Mesenchymal stem cell (in vitro differentiated cells and primary cell): ENCODE measurements at regions not wholly inside any gene's neighbourhood (a gene's known extent, or its start where the extent isn't known, plus 50 kb on each side); places are given as distances from the start of the nearest gene placed in this dataset.

ENCODE experiments used
- DNase-seq: peaks from one replicate; pipeline ENCODE4 v3.0.0-alpha.2; 2013
- H2AFZ ChIP-seq: one replicate; pipeline ENCODE4 v1.6.1; 2013; ENCODE audit warnings: low read depth, mild to moderate bottlenecking, control low read depth, inconsistent platforms, low read length, moderate library complexity
- H2AK5ac ChIP-seq: 2 replicates; pipeline ENCODE4 v1.6.1; 2013; ENCODE audit warnings: low read length, moderate library complexity, mild to moderate bottlenecking, inconsistent platforms; ENCODE audit not compliant: severe bottlenecking
- H2BK120ac ChIP-seq: one replicate; pipeline ENCODE4 v1.6.1; 2013; ENCODE audit warnings: low read depth, mild to moderate bottlenecking, inconsistent platforms, low read length, moderate library complexity
- H2BK12ac ChIP-seq, 2 experiments: one replicate each; pipeline ENCODE4 v1.6.1; 2013; ENCODE audit warnings: inconsistent platforms in 2 of 2, low read length in 2 of 2, mild to moderate bottlenecking in 2 of 2, moderate library complexity in 2 of 2, control low read depth in 1 of 2
- H2BK15ac ChIP-seq: one replicate; pipeline ENCODE4 v1.6.1; 2013; ENCODE audit warnings: mild to moderate bottlenecking, low read depth, inconsistent platforms; ENCODE audit not compliant: poor library complexity, severe bottlenecking
- H2BK5ac ChIP-seq: 2 replicates; pipeline ENCODE4 v1.6.1; 2013; ENCODE audit warnings: low read depth, mild to moderate bottlenecking, low read length, control low read depth, inconsistent platforms; ENCODE audit not compliant: poor library complexity, severe bottlenecking
- H3K14ac ChIP-seq, 2 experiments: one replicate each; pipeline ENCODE4 v1.6.1; 2013; ENCODE audit warnings: inconsistent platforms in 2 of 2, low read length in 2 of 2, control low read depth in 1 of 2, mild to moderate bottlenecking in 1 of 2, moderate library complexity in 1 of 2
- H3K18ac ChIP-seq, 2 experiments: one replicate each; pipeline ENCODE4 v1.6.1; 2013; ENCODE audit warnings: inconsistent platforms in 2 of 2, low read length in 2 of 2, control low read depth in 1 of 2, low read depth in 1 of 2, mild to moderate bottlenecking in 1 of 2
- H3K23ac ChIP-seq, 2 experiments: one replicate each; pipeline ENCODE4 v1.6.1; 2013; ENCODE audit warnings: inconsistent platforms in 2 of 2, low read length in 2 of 2, mild to moderate bottlenecking in 2 of 2, moderate library complexity in 2 of 2, control low read depth in 1 of 2
- H3K27ac ChIP-seq: 2 replicates; pipeline ENCODE4 v1.5.1; 2013; ENCODE audit warnings: mild to moderate bottlenecking, moderate library complexity, low read length, control low read depth, inconsistent platforms; ENCODE audit not compliant: poor library complexity, severe bottlenecking
- H3K27me3 ChIP-seq, 2 experiments: 2 replicates each; pipeline versions ENCODE4 v1.6.1 to v1.7.0; 2013; ENCODE audit warnings: low read length in 2 of 2, mild to moderate bottlenecking in 2 of 2, moderate library complexity in 2 of 2, control low read depth in 1 of 2, inconsistent platforms in 1 of 2; ENCODE audit not compliant: control insufficient read depth in 1 of 2, insufficient read depth in 1 of 2
- H3K36me3 ChIP-seq, 2 experiments: 2 replicates each; pipeline versions ENCODE4 v1.6.1 to v1.7.0; 2013; ENCODE audit warnings: low read length in 2 of 2, control low read depth in 1 of 2, inconsistent platforms in 1 of 2, low read depth in 1 of 2, mild to moderate bottlenecking in 1 of 2; ENCODE audit not compliant: insufficient read depth in 2 of 2, control insufficient read depth in 1 of 2
- H3K4ac ChIP-seq, 2 experiments: one replicate each; pipeline ENCODE4 v1.6.1; 2013; ENCODE audit warnings: inconsistent platforms in 2 of 2, low read length in 2 of 2, mild to moderate bottlenecking in 2 of 2, moderate library complexity in 2 of 2, control low read depth in 1 of 2, low read depth in 1 of 2
- H3K4me1 ChIP-seq: 2 replicates; pipeline ENCODE4 v1.6.1; 2013; ENCODE audit warnings: low read depth, low read length, control low read depth; ENCODE audit not compliant: control insufficient read depth, insufficient read depth
- H3K4me2 ChIP-seq: 2 replicates; pipeline ENCODE4 v1.6.1; 2013; ENCODE audit warnings: low read length, mild to moderate bottlenecking, inconsistent platforms; ENCODE audit not compliant: poor library complexity, severe bottlenecking
- H3K4me3 ChIP-seq, 2 experiments: 2 replicates each; pipeline versions ENCODE4 v1.5.1 to v1.7.0; 2013; ENCODE audit warnings: low read length in 2 of 2, mild to moderate bottlenecking in 2 of 2, control low read depth in 1 of 2, low read depth in 1 of 2; ENCODE audit not compliant: insufficient read depth in 1 of 2
- H3K79me1 ChIP-seq: replicated peaks from 2 replicates; pipeline ENCODE4 v1.6.1; 2013; ENCODE audit warnings: mild to moderate bottlenecking, control low read depth, low read length, inconsistent platforms; ENCODE audit not compliant: poor library complexity, severe bottlenecking
- H3K9ac ChIP-seq: 2 replicates; pipeline ENCODE4 v1.7.0; 2013; ENCODE audit warnings: mild to moderate bottlenecking, low read length, moderate library complexity
- H3K9me3 ChIP-seq: 2 replicates; pipeline ENCODE4 v1.7.0; 2013; ENCODE audit warnings: mild to moderate bottlenecking, low read length; ENCODE audit not compliant: control insufficient read depth
- H4K8ac ChIP-seq: one replicate; pipeline ENCODE4 v1.6.1; 2013; ENCODE audit warnings: inconsistent platforms, mild to moderate bottlenecking, low read length, moderate library complexity
- H4K91ac ChIP-seq: one replicate; pipeline ENCODE4 v1.6.1; 2013; ENCODE audit warnings: mild to moderate bottlenecking, low read length, inconsistent platforms
- WGBS: methylation state at CpG from one replicate; pipeline ENCODE4 v1.1.7; 2013; ENCODE audit warnings: mixed read lengths; 5-methylcytosine and 5-hydroxymethylcytosine counted together

DNA sequence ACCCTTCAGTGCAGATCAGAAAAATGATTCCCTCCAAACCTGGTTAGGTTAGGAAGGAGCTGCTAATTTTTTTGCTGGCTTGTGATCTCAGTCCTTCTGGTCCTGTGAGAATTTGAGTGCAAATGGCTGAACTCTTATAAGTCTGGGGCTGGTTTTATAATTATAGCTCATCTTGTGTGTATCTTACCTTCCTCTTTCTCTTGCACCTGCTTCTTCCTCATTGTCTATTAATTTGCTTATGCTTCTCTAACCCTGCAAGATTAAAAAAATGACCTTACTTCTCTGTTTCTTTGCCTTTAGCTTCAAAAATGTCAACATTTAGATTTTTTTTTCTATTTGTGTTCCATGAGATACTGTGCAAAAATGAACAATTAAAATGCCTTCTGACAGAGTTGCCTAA lies 576.2 kb downstream of the DHX35 start:
- Histone ChIP-seq H3K9ac (no peak overlapping the region), H4K91ac (no peak overlapping the region), H3K4ac (no peak overlapping the region), H3K4me2 (no peak overlapping the region), H3K18ac (no peak overlapping the region), H4K8ac (no peak overlapping the region), H2AK5ac (no peak overlapping the region), H3K23ac (no peak overlapping the region), H2BK12ac (no peak overlapping the region), H3K14ac (no peak overlapping the region), H3K27ac (no peak overlapping the region), H3K4me3 (no peak overlapping the region), H2BK5ac (no peak overlapping the region), H3K27me3 (no peaks in the 10 kb centered on the region), H2AFZ (no peak overlapping the region), H2BK120ac (no peak overlapping the region), H3K36me3 (no peaks in the 10 kb centered on the region), H3K9me3 (no peaks in the 10 kb centered on the region), H2BK15ac (no peak overlapping the region), H3K4me1 (no peaks in the 10 kb centered on the region), H3K79me1 (no peaks in the 10 kb centered on the region)
- no peak for DNase-seq

DNA sequence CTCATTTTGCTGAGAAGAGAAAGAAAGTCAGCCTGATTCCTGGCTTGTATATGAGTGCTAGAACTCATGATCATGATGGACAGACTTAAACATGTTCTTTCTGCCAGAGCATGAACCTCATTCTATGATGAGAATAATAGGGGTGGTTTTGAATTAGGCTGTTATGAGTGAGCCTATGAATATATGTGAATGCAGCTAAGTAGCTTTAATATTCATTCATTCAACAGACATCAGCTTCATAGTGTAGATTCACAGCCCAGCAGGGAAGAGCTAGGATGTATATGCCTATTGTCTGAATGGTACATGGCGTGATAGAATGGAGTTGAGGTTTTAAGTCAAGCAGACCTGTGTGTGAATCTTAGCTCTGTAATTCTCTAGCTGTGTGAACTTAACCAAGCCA lies 573.2 kb downstream of the DHX35 start:
- Histone ChIP-seq H4K8ac (no peak overlapping the region), H4K91ac (no peak overlapping the region), H3K18ac (no peak overlapping the region), H2BK120ac (no peak overlapping the region), H3K4ac (no peak overlapping the region), H2BK5ac (no peak overlapping the region), H2BK15ac (no peak overlapping the region), H3K36me3 (no peaks in the 10 kb centered on the region), H3K14ac (no peak overlapping the region), H3K23ac (no peak overlapping the region), H3K4me2 (no peak overlapping the region), H3K4me3 (no peak overlapping the region), H2BK12ac (no peak overlapping the region), H3K9me3 (no peaks in the 10 kb centered on the region), H2AFZ (no peak overlapping the region), H3K4me1 (no peaks in the 10 kb centered on the region), H3K9ac (no peak overlapping the region), H3K27ac (no peak overlapping the region), H3K27me3 (no peaks in the 10 kb centered on the region), H2AK5ac (no peak overlapping the region), H3K79me1 (no peaks in the 10 kb centered on the region)
- WGBS, result 80% methylated on average over 1 of the region's 1 CpG
- DNase-seq, result no peak

DNA sequence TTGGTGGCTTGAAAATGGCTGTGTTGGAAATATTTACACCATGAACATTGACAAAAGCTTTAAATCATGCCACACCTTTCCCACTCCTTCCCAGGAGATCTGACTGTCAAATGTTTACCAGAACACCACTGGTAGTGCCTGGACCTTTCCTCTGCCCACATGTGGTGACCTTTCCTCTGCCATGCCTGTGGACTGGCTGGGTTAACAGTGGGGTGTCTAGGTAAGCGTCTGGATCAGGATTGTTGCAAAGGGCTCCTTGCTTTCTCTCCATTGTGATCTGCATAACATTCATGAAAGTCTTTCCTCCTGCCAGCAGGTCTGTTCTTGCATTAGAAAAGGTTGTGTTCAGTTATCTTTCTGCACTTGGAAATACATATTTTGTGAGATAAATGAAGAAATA lies 572.7 kb downstream of the DHX35 start:
- Histone ChIP-seq H3K18ac (no peak overlapping the region), H4K8ac (no peak overlapping the region), H3K14ac (no peak overlapping the region), H3K36me3 (no peaks in the 10 kb centered on the region), H3K4me2 (no peak overlapping the region), H3K9me3 (no peaks in the 10 kb centered on the region), H3K4ac (no peak overlapping the region), H3K27me3 (no peaks in the 10 kb centered on the region), H2AK5ac (no peak overlapping the region), H3K23ac (no peak overlapping the region), H2BK15ac (no peak overlapping the region), H2BK12ac (no peak overlapping the region), H2BK120ac (no peak overlapping the region), H2AFZ (no peak overlapping the region), H4K91ac (no peak overlapping the region), H3K4me1 (no peaks in the 10 kb centered on the region), H3K27ac (no peak overlapping the region), H3K9ac (no peak overlapping the region), H3K4me3 (no peak overlapping the region), H3K79me1 (no peaks in the 10 kb centered on the region), H2BK5ac (no peak overlapping the region)
- no peak for DNase-seq
- no CpG with 5 or more reads among the region's 1 CpG for WGBS

DNA sequence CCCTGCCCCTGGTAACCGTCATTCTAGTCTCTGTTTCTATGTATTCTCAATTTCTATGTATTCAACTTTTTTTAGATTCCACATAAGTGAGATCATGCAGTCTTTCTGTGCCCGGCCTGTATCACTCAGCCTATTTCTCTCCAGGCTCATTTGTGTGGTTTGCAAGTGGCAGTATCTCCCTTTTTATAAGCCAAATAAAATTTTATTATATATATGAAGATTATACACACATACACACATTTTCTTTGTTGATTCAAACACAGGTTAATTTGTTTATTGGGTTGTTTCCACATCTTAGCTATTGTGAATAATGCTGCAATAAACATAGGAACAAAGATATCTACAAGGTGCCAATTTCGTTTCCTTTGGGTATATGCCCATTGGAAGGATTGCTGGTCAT lies 571.7 kb downstream of the DHX35 start:
- no peak for DNase-seq
- H2BK5ac ChIP-seq, result no peak overlapping the region
- no peak overlapping the region for H4K91ac ChIP-seq
- no peak overlapping the region for H3K9ac ChIP-seq
- no peaks in the 10 kb centered on the region for H3K27me3 ChIP-seq
- H2AK5ac ChIP-seq, result no peak overlapping the region
- no peak overlapping the region for H2AFZ ChIP-seq
- no peak overlapping the region for H3K4ac ChIP-seq
- no peak overlapping the region for H3K14ac ChIP-seq
- no peaks in the 10 kb centered on the region for H3K9me3 ChIP-seq
- no peak overlapping the region for H3K27ac ChIP-seq
- no peak overlapping the region for H3K23ac ChIP-seq
- H3K4me1 ChIP-seq, result no peaks in the 10 kb centered on the region
- WGBS, result 66% methylated on average over 3 of the region's 3 CpGs
- no peak overlapping the region for H2BK15ac ChIP-seq
- no peak overlapping the region for H3K4me3 ChIP-seq
- no peaks in the 10 kb centered on the region for H3K79me1 ChIP-seq
- no peak overlapping the region for H2BK120ac ChIP-seq
- H3K18ac ChIP-seq, result no peak overlapping the region
- no peak overlapping the region for H2BK12ac ChIP-seq
- H4K8ac ChIP-seq, result no peak overlapping the region
- no peaks in the 10 kb centered on the region for H3K36me3 ChIP-seq
- no peak overlapping the region for H3K4me2 ChIP-seq
